Glomerular visceral epithelial cell (primary cell): ENCODE measurements at regions not wholly inside any gene's neighbourhood (a gene's known extent, or its start where the extent isn't known, plus 50 kb on each side); places are given as distances from the start of the nearest gene placed in this dataset.

ENCODE experiments used
- DNase-seq: peaks from one replicate; pipeline ENCODE4 v3.0.0-alpha.2; 2016; ENCODE audit errors: extremely low spot score

DNA sequence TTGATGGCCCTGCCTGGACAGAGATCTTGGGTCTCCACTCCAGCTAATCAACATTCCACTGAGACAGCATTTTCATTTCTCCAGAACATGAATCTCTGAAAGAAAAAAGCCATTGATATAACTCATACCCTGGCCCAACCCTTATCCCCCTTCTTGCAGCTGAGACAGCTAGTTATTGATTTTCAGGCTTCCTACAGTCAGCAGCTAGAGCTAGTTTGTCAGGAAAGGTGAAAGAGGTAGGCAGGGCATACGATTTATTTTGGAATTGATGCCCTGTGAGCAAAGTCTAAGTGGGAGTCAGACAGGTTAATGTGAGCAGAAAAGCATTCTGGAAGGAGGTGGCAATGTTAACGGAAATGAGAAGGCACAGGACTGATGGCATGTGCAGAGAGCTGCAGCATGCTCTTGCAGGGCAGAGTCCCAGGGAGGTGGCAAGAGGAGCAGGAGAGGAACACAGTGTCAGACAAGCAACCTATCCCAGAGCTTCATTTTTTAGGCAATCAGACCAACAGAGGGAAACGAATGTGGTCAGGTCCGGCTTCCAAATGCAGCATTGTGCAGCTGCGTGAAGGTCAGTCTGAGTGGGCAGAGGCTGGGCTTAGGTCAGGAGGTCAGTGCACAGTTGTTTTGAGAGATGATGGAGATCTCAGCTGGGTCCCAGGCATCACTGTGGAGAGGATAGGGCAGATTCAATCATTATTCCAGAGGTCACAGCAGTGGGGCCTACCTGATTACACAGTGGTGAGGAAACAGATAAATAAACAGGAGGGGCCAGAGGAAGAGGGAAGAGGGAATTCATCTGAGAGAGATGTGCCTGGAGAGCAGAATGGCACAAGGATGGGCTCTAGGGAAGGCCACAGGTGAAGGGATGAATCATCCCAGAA lies 134.8 kb downstream of the CMPK2 start:
- no peak for DNase-seq

DNA sequence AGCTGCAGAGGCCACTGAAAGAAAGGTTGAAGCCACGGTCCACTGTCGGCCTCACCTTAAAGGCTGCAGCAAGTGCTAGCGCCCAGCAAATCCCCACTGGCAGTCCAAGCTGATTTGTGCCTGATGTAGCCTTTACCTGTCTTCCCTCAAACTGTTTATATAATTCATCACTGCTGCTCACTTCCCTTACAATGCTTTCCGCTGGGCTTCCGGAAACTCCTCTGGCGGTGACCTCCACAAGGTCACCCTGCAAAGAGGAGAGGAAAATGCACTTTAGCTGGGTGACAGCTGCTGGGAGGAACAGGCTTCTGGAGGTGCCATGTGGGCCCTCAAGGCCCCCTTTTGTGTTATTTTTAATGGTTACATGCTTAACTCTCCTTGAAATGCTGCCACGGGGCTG lies 126.2 kb downstream of the CMPK2 start:
- DNase-seq: no peak

DNA sequence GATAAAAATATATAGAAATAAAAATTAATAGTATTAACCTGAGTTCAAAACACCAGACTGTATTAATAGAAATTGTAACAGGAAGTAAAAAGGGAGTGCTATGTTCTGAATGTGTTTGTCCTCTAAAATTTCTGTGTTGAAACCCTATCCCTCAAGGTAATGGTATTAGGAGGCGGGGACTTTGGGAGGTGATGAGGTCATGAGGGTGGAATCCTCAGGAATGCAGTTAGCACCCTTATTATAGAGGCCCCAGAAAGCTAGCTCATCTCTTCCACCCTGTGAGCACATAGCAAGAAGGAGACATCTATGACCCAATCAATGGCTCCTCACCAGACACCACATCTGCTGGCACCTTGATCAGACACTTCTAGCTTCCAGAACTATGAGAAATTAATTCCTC lies 124.5 kb downstream of the CMPK2 start:
- no peak for DNase-seq

DNA sequence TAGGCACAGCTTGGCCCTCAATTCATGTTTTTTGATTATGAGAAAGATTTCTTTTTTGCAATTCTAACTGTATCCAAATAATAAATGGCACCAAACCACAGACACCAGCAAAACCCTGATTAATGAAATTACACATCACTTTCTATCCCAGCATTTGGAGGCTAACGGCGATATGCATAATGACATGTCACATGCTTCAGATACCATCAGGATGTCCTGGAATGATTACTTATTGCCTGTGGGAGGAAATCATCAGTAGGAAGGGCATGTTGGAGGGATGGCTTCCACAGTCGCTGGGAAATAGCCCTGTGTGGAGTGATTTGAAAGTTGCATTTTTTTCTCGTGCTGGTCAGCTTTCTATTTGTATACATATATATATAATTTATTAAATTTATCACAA lies 121.7 kb downstream of the CMPK2 start:
- DNase-seq: no peak

DNA sequence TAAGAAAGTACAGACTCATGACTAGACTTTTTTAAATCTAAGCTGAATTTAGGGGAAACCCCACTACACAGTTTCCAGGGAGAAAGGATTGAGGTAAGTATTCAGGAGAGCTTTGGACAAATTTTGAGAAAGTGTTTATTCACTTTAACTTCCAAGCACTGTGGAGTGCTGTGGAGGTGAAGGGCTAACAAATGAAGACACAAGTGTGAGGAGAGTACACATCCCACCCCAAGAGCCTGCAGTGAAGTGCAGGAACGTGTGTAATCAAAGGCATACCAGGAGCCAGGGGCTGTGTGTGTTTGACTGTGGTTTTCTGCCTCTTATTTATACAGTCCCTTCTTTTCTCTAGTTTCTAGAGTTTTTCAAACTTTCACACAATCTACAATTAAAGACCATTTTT lies 118.3 kb downstream of the CMPK2 start:
- no peak for DNase-seq

DNA sequence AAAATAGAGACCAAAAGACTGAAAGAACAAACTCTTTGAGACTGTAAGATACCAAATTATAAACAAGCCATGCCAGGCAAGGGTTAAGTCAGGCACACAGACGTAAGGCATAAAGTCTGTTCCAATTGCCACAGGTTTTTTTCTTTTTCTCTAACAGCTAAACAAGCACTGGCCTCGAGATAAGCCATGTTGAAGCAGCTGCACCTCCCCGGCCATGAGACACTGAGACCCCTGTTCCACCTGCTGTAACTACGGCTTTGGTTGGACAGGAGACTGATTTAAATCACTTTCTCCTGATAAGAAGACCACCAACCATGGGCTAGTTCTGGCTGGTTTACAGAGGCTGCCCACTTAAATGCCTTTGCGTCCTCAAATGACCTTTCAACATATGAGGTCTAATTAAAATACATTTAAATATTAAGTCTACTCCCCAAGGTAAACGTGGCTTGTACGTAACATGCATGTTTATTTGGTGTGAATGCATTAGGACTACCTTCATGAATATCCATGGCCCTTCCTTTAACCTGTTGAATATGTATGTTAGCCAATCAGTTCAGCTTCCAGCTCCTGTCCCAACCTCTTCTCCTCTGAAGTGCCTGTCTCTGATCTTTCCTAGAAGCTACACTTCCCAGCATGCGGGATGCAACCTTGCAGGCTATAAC lies 117.2 kb downstream of the CMPK2 start:
- DNase-seq: no peak

DNA sequence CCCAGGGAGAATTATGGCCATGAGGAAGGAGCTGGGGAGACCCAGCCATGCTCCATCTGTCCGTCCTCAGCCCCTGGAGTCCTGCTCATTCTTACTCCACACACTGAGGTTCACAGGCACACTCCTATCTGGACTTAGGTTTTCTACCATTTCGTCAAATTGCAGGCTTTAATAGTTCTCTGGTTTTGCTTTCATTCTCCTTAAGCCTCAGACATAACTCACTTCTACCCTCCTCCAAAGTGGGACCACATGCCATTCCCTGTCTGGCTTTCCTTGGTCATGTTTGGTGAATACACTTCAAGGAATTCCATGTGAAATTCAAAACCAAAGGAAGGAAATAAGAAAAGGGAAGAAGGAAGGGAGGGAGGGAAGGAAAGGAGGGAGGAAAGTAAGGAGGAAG lies 115.7 kb downstream of the CMPK2 start:
- DNase-seq: no peak

DNA sequence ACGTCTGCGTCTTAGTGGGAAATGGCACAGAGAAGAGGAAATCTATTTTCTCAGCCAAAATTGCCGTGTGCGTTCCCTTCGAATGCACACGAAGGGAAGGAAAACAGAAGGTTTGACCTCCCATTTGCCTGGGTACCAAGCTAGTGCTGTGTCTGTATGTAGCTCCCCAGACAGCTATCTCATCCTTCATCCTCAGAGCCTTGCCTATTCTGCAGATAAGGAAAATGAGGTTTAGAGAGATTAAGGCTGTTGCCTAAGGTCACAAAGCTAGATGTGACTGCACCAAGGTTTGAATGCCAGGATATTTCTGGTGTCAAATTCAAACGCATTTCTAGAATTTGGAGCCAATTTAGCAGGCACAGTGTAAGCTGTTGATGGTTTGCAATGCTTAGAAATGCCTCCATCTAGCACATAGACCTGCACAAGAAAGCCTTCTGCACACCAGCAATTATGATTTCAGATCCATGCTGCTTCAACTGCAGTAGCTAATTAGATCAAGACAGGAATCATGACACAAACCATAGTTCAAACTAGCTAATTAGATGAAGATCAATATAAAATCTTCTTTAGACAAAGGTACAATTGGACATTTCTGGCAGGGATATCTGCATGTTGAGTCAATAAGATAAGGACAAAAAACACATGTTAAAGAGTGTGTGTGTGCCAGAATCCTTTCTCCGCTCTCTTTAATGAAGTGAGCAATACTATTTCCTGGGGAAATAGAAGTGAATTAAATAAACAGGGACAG lies 115.1 kb downstream of the CMPK2 start:
- DNase-seq: no peak

DNA sequence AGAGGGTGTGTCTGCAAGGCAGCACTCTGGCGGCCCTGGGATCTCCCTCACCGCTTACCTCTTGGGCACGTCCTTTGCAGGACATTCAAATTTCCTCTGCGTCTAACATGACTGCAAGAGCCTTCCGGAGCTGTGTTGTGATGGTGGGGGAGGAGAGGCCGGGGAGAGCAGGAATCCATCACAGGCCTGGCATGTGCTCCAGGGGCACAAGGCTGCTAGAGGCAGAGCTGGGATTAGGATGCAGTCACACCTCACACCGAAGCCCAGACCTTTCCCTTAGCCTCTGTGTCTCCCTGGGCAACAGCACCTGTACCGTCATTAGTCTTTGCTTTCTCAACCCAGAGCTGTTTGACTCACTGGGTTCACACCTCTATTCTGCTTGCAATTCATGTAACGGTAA lies 111.3 kb downstream of the CMPK2 start:
- no peak for DNase-seq

DNA sequence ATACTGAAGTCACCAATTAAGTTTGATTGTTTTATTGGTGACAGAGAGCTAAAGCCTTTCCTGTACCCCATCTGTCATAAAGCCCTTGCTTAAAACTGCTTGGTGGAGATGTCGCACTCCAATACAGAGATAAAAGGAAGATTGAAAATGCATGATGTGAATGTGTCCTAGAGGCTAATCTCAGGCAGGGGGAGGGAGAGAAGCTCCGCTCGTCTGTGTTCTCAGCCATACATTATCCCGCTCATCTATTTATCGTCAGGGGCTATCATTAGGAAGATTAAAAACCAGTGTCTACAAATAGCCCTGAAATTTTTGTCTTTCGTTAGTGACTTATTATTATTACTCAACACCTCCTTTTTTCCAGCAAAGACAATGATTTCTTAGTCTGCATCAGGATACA lies 110.3 kb downstream of the CMPK2 start:
- DNase-seq: no peak

DNA sequence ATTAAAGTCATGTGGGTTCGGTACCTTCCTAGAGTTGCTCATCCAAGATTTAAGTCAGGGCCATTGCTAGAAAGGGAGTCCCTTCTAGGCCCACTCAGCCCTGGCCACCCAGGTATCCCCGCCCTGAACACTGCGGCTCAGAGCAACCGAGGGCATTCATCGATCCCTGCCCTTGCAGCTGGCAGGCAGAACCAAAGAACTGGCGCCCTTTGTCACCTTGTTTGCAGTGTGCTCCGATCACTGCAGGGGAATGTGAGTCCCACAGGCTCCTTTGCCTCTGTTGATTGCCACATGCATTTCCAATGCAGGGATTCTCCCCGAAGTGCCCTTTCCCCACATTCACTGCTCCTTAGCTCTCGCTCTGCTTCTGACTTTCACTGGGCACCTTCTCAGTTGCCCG lies 108.5 kb downstream of the CMPK2 start:
- DNase-seq: no peak

DNA sequence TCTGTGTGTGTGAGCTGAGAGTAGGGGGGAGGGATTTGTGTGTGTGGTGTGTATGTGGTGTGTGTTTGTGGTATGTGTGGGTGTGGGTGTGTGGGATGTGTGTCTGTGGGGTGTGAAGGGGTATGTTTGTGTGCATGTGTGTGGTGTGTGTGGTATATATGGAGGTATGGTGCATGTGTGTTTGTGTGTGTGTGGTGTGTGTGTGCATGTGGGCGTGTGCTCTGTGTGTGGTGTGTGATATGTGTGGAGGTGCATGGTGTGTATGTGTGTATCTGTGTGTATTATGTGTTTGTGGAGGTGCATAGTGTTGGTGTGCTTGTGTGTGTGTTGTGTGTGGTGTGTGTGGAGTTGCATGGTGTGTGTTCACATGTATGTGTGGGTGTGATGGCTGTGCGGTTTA lies 106.0 kb downstream of the CMPK2 start:
- no peak for DNase-seq

DNA sequence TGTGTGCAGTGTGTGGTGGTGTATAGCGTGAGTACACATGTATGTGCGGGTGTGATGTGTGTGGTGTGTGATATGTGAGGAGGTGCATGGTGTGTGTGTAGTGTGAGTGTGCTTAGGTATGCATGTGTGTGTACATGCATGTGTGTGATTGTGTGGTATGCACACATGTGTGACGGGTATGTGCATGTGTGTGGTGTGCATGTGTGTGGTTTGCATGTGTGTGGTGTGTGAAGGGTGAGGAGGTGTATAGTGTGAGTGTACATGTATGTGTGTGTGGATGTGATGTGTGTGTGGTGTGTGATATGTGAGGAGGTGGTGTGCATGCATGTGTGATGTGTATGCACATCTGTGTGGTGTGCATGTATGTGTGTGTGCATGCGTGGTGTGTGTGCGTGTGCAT lies 105.6 kb downstream of the CMPK2 start:
- DNase-seq: no peak

DNA sequence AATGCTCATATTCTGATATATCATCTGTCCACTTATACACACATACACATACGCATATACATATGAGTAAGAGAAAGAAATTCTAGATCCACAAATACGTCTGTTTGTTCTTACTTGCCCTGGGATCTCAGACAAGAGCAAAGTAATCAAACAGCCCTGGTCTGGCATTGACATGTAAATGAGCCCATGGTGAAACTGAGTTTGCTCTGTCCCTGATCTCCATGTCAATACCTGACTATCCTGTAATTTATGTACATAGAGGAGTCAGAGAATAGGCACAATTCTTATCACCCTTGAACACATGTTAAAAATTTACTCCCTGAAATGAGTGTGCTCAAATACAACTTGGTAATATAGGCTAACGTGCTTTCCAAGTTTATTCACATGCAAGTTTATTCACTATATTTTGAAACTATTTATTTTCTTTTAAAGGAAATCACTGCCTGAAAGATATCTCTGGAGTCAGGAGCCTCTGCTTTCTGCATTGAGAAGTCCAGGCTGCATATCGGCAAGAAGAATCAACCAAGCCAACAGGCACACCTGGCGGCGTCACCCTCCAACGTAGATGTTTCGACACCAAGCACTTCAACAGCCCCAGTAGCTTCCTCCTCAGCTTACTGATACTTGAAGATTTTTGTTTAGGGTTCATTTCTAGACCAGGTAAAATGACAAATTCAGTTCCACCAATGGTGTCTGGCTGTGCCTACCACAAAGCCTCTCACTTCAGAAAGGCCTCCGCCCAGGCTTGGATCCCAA lies 100.6 kb downstream of the CMPK2 start:
- no peak for DNase-seq

DNA sequence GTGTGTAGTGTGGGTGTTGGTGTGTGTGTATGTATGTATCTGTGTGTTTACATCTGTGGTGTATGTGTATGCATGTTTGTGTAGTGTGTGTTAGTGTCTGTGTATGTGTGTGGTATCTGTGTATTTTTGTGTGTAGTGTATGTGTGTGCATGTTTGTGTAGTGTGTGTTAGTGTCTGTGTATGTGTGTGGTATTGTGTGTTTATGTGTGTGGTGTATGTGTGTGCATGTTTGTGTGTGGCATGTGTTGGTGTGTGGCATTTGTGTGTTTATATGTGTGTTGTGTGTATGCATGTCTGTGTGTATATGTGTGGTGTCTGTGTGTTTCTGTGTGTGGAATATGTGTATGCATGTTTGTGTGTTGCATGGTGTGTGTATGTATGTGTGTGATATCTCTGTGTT lies 96.4 kb downstream of the CMPK2 start:
- no peak for DNase-seq

DNA sequence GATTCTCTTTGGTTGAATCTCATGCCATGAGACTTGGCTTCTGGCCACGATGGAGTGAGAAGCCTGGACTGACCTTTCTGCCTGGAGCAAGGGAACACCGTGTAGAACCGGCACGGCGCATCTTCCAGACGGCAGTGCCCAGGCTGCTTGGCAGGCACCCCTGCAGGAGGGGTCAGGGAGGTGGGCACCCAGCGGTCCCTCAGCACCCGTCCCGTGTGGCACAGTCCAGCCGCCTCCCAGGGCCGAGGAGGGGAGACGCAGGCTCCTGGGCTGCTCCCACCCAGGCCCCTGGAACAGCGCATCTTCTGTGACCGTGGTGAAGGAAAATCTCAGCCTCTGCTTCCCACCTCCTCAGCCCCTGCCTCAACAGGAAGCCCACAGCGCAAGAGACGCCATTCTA lies 95.7 kb downstream of the CMPK2 start:
- no peak for DNase-seq

DNA sequence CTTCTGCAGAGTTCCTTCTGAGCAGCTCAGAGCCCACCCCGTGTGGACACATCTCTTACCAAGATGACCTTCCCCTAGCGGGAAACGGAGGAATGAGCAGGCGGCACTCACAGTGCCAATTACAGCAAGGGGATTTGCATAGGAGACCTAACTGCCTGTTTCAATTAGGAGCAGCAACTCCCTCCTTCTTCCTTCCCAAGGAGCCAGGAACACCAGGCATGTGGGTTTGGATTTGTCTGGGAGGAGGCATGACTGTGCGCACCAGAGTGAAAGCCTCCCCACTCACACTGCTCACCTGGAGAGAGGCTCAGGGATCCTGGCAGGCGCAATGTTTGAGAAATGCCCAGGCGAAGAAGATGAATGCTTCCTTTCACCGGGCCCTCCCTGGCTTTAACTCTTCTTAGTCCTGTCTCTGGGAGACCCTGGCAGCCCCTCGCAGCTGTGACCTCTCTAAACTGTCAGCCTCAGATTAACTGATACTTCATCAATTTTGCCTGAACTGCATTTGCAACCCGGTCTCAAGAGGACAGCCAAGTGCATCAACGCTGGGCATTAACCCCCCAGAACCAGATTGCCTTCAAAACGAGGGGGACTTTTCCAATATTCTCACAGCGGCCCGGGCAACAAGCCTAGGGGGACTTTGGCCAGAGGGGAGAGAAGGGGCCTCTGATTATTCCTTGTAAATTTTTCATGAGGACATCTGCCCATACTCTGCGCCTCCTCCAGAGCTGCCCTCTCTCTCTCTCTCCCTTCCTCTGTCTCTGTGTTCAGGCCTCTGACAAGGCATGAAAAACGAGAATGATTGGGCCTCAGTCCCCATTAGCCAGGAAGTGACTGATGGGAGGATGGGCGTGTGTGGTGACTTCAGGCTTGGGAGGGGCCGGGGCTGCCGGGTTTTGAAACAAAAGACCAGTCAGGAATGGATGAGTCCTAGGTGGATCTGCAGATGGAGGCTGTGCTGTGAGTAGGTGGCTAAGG lies 93.8 kb downstream of the CMPK2 start:
- no peak for DNase-seq

DNA sequence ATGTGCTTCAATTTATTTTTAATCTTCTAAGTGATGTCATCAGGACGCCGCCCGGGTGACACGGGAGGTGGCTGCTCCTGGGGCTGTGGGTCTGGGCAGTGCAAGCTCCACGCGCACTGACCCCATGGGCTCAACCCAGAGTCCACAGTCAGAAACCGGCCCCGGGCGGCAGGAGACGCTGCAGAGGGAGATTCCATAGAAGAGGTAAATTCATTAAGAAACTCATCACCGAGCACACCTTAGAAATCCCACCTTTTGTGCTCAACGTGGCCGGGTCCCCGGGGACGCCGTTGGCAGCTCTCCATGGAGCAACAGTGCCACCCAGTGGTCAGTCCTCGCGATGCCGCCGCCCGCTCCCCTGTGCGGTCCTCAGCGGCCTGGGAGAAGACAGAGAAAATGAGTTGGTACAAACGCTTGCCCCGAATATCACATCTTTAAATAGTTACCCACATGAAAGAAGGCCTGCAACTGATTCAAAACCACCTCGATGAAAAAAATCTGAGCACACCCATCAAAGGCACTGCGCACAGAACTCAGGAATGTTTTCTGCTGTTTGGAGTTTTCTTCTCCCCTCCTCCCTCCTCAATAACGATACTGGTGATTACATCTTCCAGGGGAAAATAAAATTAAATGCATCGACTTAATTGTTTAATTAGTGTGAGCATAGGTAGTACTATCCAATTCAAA lies 92.6 kb downstream of the CMPK2 start:
- DNase-seq: peak; percentile 6

DNA sequence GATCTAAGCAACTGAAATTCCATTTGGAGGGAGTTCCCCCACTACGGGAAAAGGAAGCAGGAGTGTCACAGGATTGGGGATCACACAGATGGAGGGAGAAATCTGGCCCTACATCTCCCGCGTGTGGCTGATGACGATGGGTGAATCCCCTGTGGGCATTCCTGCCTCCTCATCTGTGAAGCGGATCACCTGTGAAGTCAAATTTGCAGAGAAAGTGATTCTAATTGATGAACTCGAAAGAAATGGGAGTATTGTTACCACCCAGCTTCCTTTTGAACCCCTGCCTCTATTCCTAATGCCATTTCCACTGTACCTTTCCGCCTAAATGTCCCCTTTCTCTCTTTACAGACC lies 92.0 kb downstream of the CMPK2 start:
- DNase-seq: no peak

DNA sequence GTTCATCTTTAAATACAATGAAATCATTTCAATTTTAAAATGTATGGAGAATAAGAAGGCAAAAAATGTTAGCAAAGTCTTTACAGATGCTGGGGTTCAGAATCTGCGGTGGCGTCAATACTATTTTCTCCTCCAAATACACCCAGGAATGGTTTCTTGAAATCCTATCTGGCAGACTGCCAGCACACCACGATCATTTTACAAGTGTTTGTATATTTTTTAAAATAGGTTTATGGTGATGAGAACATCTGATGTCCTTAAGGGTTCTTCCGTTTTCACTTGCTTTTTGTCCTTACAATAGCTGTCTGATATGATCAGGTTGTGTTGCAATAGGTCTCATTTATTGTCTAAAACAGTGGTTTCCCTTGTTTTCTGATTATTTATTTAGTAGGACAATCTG lies 89.6 kb downstream of the CMPK2 start:
- no peak for DNase-seq
